Head of caudate nucleus (tissue), 42 donors: ENCODE measurements at regions not wholly inside any gene's neighbourhood (a gene's known extent, or its start where the extent isn't known, plus 50 kb on each side); places are given as distances from the start of the nearest gene placed in this dataset.

Experiments used
- DNase-seq, 42 donors: peaks; one replicate each; pipeline versions ENCODE4 v3.0.0 to v3.0.0-alpha.2; 2020 to 2021; ENCODE audit warnings: mixed read lengths in 7 of 42
- intact Hi-C: fragments of 100-400 bp; cut with DNase I; formaldehyde crosslinking; loops from one replicate; pipeline ENCODE4 v1.15.0; 2022

- DNase-seq: no peak
- intact Hi-C loops: no loop called here
Observed at GRCh38 chr13:42717176-42717575, 64.2 kb upstream of the FAM216B start.

- intact Hi-C loops: no loop called here
- DNase-seq: peak in 23 of 42 donors; percentile 7 to 72 (median 31)
Observed at GRCh38 chr13:42720113-42720857, 61.1 kb upstream of the FAM216B start.

- intact Hi-C loops: no loop called here
- no peak for DNase-seq
Observed at GRCh38 chr13:42720858-42721219, 60.5 kb upstream of the FAM216B start.

- intact Hi-C loops: no loop called here
- no peak for DNase-seq
Observed at GRCh38 chr13:42722883-42723539, 58.4 kb upstream of the FAM216B start.

- no peak for DNase-seq
- intact Hi-C loops: no loop called here
Observed at GRCh38 chr13:42728507-42729180, 52.7 kb upstream of the FAM216B start.

- intact Hi-C loops: no loop called here
- no peak for DNase-seq
Observed at GRCh38 chr13:42729857-42730402, 51.5 kb upstream of the FAM216B start.
